KBM-7 (cell line): ENCODE measurements at regions not wholly inside any gene's neighbourhood (a gene's known extent, or its start where the extent isn't known, plus 50 kb on each side); places are given as distances from the start of the nearest gene placed in this dataset.

ENCODE experiments used
- DNase-seq: peaks from one replicate; pipeline ENCODE4 v3.0.0-alpha.2; 2015
- in situ Hi-C: fragments of 300-500 bp; cut with MboI; formaldehyde crosslinking; loops from 2 replicates; pipeline ENCODE4 v1.14.3; 2020; ENCODE audit warnings: low sequenced_read_pairs, low pct_unique_long_range_greater_than_20kb, mixed read lengths

DNA sequence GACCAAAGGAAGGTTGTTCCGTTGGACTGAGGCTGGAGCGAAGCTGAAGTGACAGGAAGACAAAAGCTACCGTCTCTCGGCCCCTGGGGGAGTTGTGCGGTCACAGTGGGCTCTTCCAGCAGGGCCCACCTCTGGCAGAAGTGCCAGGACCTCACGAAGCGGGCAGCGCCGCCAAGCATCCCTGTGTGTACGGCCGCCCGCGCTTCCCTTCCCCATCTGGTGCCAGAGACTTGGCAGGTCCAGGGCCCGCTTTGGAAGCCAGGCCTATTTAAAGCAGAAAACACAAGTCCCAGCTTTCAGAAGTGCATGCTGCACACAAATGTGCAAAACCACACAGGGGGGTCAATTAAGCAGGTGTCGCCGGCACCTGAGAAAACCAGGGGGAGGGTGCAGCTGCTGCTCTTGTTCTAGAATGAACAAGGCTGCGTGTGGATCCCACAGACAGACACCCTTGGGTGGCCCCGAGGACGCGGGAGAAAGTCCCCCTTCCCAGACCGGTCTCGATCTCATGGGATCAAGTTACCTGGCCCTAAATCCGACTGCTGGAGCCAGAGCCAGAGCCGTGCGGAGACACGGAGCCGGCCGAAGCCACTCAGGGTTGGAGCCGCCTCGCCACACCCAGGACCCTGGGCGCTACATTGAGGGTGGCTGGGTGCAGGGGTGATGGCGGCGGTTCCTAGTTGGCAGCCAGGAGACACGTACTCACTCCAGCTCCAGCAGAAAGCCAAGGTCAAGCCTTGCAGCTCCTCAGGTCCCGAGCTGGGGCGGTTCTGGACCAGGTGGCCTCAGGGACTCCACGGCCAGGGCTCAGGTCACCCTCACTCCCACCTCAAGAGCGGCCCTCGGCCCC is 51.8 kb upstream of the PPP2R2D start:
- no peak for DNase-seq
- in situ Hi-C loops, result no loop called here

DNA sequence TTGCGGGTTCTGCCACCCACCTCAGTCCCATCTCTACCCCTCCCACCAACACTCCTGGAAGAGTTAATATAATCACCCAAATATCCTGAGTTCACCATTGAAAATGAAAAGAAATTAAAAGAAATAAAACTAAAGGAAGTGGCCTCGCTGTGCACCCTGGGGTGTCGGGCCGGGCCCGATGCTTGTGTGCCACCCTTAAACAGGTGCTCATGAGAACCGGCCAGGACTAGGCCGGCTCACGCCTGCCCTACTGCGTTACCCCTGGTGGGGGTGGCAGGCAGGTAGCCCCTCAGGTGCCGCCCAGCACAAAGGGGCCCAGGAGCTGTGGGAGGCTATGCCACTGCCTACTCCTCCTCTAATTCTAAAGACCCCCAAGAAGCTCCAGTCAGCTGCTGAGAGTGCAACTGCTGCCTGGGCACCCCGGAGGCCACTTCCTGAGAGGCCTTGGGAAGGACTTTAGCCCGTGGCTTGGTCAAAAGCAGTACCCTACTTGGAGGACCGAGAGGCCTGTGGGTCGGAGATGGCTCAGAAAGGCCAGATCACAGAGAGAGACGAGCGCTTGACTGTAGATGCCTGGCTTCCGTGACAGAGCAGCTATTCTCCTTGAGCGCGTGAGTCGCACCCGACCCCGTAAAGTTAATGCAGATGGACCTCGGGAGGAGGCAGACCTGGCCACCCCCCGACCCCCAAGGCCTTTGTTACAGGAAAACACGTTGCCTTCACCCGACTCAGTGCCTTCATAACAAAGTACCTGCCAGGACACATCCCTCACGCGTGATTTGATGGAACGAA is 51.0 kb upstream of the PPP2R2D start:
- in situ Hi-C loops, result loop anchor here (25.0 kb wide), 1 partner anchor 1662 kb away; no protein-coding TSS in a partner anchor
- no peak for DNase-seq

DNA sequence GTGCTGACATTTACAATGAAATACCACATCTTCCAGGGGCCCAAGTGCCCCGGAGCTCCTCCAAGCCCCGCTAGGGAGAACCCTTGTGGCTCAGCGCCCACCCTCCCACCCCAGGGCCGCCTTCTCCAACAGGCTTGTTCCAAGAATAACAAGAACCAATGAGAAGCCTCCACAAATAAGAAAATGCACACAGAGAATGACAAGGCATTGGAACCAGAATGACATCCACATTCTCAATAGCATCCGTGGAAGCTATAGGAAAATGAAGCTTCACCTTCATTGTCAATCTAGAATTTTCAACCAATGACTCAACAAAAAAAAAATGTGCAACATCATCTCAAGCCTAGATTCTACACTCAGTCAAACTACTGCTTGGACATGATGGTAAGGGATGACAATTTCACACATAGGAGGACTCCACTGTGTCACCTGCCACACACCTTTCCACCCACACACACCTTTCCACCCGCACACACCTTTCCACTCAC is 50.4 kb upstream of the PPP2R2D start:
- no peak for DNase-seq
- in situ Hi-C loops, result loop anchor here (25.0 kb wide), 1 partner anchor 1663 kb away; no protein-coding TSS in a partner anchor
